Medulla oblongata (tissue), 1 donor: ENCODE measurements at regions not wholly inside any gene's neighbourhood (a gene's known extent, or its start where the extent isn't known, plus 50 kb on each side); places are given as distances from the start of the nearest gene placed in this dataset.
"Not testable (repeated sequence)": the region's sequence is repeated elsewhere in the genome, so short reads cannot be mapped to it uniquely, and the experiment has no call there.

Source experiments
- DNase-seq: peaks from one replicate; pipeline ENCODE4 v3.0.0-alpha.2; 2015; ENCODE audit errors: extremely low spot score

DNA sequence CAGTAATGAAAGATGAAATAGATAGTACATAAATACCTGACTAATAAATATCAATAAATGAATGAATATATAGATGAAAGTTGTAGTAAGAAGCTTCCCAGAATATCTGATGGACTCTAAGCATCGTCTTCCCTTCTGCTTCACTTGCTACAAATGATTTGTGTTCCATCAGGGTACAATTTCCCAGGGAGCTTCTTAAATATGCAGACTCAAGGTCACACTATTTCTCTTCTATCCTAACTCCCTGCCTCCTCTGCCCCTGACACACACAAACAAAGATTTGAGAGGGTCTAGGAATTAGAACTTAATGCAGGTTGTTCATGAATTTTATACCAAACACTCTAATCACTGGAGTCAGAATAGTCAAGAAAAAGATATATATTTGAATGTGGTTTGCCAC is 415.9 kb upstream of the TMPRSS15 start:
- DNase-seq = no peak

GRCh38 chr21:18826562-18826961 is 423.0 kb upstream of the TMPRSS15 start:
- no peak for DNase-seq

DNA sequence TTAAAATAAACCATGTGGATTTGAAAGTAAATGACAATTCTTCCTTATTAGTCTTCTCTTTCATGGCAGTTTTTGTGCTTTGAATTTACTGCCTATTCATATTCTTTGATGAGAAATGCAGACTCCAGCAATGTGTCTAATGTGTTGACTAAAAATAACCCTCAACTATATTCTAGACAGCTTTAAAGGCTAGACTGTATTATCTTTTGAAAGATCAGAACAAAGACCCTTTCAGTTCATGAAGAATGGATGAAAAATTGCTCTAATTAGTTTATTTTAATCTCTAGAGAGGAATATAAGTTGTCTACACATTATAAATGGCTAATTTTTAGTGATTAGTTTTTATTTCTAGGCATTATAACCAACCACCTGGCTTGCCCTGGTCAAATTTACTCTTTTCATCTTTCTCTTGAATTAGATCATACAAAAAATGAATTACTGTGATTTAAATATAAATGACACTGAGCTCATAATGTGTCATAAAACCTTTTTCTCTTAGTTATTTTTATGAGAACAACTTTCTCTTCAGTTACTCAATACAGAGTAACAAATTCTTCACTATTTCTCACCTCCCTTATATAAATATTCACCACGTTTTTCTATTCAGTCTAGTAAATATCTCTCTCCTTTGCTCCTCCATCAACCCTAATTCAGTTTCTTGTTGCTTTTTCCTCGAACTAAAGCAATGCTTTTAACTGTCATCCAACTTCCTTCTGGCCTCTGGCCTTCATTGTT is 428.5 kb upstream of the TMPRSS15 start:
- no peak for DNase-seq

GRCh38 chr21:18832950-18833349 is 429.4 kb upstream of the TMPRSS15 start:
- DNase-seq = no peak

GRCh38 chr21:18834121-18834520 is 430.5 kb upstream of the TMPRSS15 start:
- not testable (repeated sequence) for DNase-seq

DNA sequence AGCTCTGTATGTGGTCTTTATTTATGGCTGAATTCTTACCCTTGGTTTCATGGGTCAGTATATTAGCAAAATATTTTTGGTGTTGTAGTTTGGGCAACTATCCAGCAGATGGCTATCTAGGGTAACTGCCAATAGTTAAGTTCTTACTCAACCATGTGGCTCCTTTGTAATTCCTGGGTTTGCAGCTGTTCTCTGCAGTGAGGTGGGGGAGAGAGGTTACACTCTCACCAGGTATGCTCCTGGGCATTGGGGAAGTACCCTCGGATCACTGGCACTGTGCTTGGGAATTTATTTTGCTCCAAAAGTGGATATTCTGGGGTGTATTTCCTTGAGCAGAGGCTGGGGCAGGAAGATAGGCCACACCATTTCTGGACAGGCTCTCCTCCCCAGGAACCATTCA is 436.7 kb upstream of the TMPRSS15 start:
- DNase-seq = no peak

GRCh38 chr21:18857606-18858005 is 454.0 kb upstream of the TMPRSS15 start:
- DNase-seq = not testable (repeated sequence)

DNA sequence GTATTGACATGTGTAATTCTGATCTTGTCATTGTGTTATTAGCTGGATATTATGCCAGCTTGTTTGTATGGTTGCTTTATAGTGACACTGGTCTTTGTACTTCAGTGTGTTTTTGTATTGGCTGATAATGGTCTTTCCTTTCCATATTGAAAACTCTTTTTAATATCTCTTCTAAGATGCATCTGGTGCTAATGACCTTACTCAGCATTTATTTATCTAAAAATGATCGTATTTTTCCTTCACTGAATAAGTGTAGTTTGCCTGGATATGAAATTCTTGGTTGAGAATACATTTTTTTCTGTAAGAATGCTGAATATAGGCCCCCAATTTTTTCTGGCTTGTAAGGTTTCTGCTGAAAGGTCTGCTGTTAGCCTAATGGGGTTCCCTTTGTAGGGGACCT is 465.5 kb upstream of the TMPRSS15 start:
- no peak for DNase-seq

GRCh38 chr21:18877917-18878316 is 474.3 kb upstream of the TMPRSS15 start:
- no peak for DNase-seq

- no peak for DNase-seq
These were observed 484.5 kb upstream of the TMPRSS15 start for GRCh38 chr21:18887922-18888602.

- DNase-seq = no peak
These were observed 489.8 kb upstream of the TMPRSS15 start for GRCh38 chr21:18893406-18893805.

- no peak for DNase-seq
These were observed 490.8 kb upstream of the TMPRSS15 start for GRCh38 chr21:18894387-18894786.

GRCh38 chr21:18899261-18899660 is 495.7 kb upstream of the TMPRSS15 start:
- DNase-seq = no peak

- DNase-seq = no peak
These were observed 499.1 kb upstream of the TMPRSS15 start for GRCh38 chr21:18902660-18903059.

GRCh38 chr21:18907076-18907475 is 503.5 kb upstream of the TMPRSS15 start:
- no peak for DNase-seq

DNA sequence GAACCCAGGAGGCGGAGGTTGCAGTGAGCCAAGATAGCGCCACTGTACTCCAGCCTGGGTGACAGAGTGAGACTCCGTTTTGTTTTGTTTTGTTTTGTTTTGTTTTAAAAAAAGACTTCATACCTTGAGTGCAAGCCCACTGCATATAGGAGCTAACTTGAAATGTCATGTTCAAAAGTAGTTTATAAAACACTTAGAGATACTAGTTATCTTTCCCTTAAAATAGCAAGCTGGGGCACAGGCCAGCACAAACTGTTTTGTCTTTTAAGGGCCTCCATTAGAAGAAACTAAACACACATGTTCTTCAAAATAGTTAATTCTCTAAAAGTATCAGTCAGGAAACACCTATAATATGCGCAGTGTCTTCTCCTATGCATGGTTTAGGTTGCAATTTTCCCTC is 505.1 kb upstream of the TMPRSS15 start:
- DNase-seq = no peak

DNA sequence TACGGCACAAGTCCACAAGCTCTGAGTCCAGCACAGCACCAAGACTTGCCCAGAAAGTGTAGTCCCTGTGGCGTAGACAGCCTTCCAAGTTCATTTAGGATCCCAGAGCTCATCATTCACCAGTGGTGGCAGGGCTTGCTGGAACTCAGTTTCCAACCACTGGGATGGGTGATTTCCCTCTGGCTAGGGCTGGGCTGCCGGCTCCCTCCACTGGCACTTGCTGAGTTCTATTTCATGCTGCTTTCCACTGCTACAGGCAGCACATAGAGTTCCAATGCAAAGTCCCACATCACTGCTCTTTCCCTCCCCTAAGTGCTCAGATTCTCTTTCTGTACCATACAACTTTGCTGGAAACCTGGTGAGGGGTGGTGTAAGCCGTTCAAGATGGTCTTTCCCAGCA is 510.3 kb upstream of the TMPRSS15 start:
- no peak for DNase-seq

DNA sequence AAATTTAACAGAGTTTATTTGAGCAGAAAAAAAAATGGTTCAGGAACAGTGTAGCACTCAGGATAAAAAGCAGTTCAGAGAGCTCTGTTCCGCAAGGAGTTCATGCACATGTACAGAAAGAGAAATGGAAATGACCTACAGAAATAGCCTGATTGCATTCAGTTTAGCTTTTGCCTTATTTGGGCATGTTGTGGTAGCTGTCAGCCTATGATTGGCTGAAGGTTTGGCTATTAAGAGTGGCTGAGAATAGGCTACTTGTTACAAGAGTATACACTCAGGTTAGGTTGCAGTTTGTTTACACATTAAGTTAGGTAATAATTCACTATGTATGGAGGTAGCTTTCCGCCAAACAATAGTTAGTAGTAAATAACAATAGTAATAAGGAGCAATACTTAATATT is 511.0 kb upstream of the TMPRSS15 start:
- DNase-seq = no peak

DNA sequence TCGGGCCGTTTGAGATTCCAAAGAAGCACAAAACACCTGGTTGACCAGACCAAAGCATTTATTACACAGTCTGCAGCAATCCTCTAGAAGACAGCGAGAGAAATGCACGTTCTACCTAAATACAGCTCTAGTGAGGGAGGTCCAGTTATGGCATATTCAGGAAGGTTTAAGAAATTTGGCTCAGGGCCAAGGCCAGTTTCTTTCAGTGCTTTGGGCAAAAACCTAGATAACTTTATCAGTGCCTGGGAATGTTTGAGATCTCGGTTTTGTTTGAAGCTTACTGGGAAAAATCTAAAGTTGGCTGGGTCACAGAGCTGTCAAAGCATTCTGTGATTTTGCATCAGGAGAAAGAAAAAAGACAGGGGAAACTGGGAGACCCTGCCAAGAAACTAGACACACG is 514.0 kb upstream of the TMPRSS15 start:
- DNase-seq = no peak

GRCh38 chr21:18931237-18931636 is 527.7 kb upstream of the TMPRSS15 start:
- no peak for DNase-seq

DNA sequence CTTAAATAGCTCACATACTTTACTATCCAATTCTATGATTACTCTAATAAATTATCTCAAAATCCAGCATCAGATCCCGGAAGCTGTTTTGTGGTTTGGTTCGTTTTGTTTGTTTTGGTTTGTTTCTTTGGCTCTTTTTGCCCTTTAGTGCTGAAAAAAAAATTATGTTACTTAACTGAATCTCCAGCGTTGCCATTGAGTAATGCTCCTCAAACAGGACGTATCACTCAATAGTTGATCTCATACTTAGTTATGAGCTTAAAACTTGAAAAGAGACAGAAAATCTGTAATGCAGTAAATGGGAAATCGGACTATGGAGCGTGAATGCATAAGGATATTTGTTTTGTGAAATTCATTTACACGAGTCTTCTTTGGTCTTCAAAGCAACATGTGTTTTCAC is 533.8 kb upstream of the TMPRSS15 start:
- DNase-seq = no peak

DNA sequence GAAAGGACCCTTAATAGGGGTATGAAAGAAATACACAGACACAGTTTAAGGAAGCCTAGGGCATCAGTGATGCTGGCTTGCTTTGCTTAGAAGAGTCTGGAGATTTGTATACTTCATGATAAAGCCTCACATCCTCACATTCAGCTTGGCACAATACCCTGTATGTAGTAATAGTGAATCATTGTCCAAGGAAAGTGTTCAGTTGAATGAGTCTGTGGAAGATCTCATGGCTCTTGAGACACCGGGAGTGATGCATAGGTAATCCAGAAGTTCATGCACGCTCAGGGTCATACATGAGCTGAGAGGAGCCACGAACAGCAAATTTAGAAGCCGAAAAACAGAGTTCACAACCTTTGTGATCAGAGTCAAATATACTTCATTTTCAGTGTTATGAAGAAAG is 537.2 kb upstream of the TMPRSS15 start:
- DNase-seq = no peak

- DNase-seq = no peak
These were observed 546.6 kb upstream of the TMPRSS15 start for GRCh38 chr21:18950045-18950740.
